ENCODE measurements at regions not wholly inside any gene's neighbourhood (a gene's known extent, or its start where the extent isn't known, plus 50 kb on each side); places are given as distances from the start of the nearest gene placed in this dataset.
A peak's percentile ranks its signal among the peaks of the same experiment; 100 is the strongest.
"Not testable (repeated sequence)": the region's sequence is repeated elsewhere in the genome, so short reads cannot be mapped to it uniquely, and the experiment has no call there.

DNA sequence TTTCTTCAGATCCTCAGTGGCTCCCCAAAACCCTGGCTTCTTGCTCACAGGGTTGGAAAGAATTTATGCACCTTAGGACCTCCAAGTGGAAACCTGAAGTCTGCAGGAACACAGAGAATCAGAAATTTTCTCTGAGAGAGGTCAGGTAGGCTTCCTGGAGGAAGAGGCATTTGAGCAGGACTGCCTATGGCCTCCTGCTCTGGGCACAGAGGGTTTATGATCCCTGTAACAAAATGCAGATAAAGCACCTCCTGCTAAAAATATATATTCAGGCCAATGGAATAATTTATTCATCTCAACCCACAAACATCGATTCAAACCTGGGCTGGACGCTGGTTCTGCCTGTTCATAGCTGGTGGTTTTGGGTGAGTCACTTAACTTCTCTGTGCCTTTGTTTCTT is 68.1 kb upstream of the FGF3 start:
- DNase-seq (ENCODE audit: low spot score) = no peak

GRCh38 chr11:69887841-69888427 is 68.7 kb upstream of the FGF3 start:
- DNase-seq (ENCODE audit: low spot score) = no peak

GRCh38 chr11:69888483-69889181 is 69.4 kb upstream of the FGF3 start:
- peak; percentile 82 for DNase-seq (ENCODE audit: low spot score)

GRCh38 chr11:69889400-69890318 is 70.4 kb upstream of the FGF3 start:
- no peak for DNase-seq (ENCODE audit: low spot score)

DNA sequence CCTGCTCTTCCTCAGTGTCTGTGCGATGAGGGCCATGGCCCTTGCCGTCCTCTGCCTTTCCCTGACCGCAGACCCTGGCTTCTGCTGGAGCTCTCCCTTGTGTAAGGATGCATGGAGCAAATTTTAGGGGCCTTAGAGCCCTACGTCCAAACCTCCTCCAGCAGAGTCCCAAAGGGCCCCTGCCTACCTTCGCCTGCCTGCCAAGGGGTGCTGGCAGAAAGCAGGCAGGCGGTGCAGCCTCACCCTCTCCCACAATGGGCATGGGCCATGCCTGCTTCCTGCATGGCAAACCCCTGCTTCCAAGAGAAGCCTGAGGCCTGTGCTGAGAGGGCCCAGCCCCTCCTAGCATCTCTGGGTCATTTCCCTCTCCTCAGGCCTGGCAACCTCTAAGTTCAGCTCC is 71.3 kb upstream of the FGF3 start:
- no peak for DNase-seq (ENCODE audit: low spot score)

GRCh38 chr11:69891421-69892236 is 72.4 kb upstream of the FGF3 start:
- no peak for DNase-seq (ENCODE audit: low spot score)

DNA sequence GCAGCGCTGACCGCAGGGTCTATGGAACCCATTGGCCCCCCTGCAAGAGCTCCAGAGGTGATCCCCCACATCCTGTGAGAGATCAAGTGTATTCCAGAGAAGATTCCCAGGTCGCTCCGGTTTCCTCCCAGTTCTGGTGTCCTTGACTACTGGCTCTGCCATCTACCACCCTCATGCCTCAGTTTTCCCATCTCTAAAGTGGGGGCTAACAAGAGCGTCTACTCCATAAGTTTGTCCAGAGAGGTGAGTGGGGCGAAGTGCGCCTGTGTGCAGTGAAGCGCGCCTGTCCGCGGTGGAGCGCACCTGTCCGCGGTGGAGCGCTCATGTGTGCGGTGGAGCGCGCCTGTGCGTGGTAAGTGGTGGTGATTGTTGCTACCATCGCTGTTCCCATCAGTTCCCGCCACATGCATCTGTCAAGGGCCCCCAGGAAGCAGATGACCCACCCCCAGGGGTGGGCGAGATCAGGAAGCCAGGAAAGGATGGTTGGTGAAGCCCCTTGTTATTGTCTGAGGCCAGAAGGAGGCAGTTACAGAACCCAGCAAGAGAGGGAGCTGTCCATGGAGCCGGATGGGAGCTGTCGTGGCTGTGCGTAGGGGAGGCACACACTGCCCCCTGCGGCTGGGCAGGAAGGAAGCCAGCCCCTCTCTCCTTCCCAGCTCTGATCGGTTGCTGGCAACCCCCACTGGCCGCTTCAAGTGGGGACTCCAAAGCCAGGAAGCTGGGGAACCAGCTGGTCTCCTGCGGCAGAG is 73.2 kb upstream of the FGF3 start:
- DNase-seq (ENCODE audit: low spot score) = no peak

DNA sequence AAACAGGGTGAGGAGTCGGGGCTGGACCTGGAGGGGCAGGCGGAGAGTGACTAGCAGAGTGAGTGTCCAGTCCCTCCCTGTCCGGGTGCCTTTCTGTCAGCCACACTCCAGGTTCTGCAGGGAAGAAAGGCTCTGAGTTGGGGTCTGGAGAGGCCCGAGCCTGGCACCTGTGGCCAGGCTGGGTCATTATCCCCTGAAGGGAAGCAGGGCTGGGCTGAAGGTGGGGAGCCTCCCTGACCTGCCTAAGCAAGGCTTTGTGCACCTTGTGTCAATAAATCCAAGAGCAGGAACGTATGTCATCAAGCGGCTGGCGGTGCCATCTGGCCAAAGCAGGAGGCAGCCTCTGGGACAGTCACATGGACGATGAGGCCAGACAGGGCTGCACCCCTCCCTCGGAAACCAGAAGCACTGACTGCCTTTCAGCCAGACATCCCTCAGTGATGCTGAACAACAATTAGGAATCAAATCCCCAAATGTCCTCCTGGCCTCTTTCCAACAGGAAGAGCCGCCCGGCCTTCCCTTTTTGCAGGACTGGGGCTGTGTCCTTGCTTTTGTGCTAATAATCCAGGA is 73.9 kb upstream of the FGF3 start:
- DNase-seq (ENCODE audit: low spot score) = no peak

DNA sequence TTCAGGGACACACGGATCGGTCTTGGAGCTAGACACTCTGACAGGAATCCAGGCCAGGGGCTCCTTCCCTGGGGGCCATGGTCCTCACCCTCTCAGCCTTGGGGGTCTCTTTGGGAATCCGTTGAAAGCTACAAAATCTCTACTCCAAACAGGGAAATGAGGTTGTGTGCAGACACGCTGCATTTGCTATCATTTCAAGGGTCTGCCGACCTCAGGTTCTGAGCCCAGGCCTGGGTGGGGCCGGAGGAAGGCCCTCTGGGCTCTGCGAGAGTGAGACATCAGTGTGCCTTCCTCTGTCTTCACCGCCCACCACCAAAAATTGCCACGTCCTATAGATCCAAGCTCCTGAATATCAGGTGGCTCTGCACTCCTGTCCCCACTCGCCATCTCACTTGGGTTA is 74.4 kb upstream of the FGF3 start:
- DNase-seq (ENCODE audit: low spot score) = no peak

DNA sequence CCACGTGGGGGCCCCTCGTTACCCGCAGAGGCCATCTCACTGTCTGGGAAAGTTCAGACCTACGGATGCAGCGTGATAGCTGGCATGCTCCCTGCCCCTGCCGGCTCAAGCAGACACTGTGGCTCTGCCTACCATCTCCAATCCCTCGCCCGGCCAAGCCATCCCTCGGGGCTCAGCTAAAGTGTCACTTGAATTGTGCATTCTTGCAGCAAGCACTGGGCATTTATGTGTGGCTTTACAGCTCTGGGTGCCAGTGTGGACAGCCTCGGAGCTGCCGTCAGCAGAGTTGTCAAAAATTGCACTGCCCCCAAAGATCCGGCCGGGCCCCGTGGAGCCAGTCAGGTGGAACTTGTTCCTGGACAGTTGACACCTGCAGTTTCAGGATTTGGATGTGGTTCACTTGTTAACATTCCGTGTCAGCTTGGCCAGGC is 75.0 kb upstream of the FGF3 start:
- DNase-seq (ENCODE audit: low spot score) = no peak

DNA sequence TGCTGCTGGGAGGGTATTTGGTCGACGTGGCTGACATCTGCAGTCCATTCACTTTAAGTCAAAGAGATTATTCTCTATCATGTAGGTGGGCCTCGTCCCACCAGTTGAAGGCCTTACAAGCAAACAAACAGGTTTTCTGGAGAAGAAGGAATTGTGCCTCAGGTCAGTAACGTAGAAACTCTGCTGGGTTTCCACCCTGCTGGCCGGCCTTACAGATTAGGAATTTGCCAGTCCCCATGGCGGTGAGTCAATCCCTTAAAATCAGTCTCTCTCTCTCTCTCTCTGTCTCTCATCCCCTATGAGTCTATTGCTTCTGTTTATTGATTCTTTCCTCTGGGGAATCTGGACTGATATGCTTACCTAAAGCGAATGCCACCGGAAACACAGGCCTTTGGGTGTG is 75.4 kb upstream of the FGF3 start:
- no peak for DNase-seq (ENCODE audit: low spot score)

DNA sequence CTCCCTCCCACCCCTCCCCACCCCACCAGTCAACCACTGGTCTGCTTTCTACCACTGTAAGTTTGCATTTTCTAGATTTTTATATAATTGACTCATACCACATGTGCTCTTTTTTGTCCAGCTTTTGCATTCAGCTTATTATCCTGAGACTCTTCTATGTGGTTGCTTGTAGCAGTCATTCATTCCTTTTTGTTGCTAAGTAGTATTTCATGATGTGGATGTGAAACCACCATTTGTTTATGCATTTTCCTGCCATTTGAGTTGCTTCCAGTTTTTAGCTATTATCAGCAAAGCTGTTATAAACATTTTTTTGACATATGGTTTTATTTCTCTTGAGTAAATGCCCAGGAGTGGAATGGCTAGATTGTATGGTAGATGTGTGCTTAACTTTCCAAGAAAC is 77.0 kb upstream of the FGF3 start:
- DNase-seq (ENCODE audit: low spot score) = no peak

- DNase-seq (ENCODE audit: low spot score) = no peak
These were observed 78.9 kb upstream of the FGF3 start for GRCh38 chr11:69898123-69898522.

DNA sequence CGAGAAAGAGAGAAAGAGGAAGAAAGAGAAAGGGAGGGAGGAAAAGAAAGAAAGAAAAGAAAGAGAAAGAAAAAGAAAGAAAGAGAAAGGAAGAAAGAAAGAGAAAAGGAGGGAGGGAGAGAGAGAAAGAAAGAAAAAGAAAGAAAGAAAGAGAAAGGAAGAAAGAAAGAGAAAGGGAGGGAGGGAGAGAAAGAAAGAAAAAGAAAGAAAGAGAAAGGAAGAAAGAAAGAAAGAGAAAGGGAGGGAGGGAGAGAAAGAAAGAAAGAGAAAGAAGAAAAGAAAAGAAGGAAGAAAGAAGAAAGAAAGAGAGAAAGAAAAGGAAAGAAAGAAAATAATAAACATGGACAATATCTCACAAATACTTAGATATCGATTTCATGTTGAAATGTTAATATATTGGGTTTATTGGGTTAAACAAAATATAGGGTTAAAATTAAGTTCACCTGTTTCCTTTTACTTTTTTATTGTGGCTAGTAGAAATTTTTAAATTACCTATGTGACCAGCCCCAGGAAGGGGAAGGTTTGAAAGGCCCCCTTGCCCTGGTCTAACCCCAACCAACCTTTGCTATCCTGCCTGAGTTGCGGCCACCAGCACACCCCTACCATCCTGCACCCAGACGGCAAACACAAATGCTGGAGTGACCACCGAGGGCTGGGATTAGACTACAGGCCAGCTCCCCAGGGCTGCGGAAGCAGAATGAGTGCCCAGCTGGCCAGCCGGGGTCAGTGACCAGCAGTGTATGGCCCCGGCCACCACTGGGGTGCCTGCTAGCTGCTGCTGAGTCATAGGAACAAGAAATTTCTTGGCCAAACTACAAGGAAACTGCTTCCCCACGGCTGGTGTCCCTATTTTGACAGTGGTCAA is 81.0 kb upstream of the FGF3 start:
- no peak for DNase-seq (ENCODE audit: low spot score)

DNA sequence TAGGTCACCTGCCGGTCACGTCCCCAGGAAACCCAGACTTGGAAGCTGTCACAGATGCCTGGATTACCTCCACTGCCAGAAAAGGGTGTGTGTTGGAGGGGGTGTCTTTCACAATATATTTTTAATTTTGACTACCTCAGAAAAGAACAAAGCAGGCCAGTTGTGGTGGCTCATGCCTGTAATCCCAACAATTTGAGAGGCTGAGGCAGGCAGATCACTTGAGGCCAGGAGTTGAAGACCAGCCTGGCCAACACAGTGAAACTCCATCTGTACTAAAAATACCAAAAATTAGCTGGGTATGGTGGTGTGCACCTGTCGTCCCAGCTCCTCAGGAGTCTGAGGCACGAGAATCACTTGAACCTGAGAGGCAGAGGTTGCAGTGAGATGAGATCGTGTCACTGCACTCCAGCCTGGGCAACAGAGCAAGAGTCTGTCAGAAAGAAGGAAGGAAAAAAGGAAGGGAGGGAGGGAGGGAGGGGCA is 81.6 kb upstream of the FGF3 start:
- not testable (repeated sequence) for DNase-seq (ENCODE audit: low spot score)

DNA sequence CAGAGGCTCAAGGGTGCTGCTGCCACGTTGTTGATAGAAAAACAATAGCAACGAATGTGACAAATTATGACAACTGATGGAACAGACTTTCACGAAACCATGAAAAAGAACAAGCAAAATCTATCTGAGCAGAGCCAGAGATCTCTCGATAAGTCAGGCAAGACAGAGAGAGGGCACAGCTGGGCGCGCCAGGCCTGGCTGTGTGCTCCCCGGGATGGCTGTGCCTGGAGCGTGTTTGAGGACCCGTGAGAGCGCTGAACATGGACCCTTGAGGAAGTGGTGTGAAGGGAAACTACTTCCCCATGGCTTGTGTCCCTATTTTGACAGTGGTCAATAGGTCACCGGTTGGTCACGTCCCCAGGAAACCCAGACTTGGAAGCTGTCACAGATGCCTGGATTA is 83.1 kb upstream of the FGF3 start:
- DNase-seq (ENCODE audit: low spot score) = no peak

DNA sequence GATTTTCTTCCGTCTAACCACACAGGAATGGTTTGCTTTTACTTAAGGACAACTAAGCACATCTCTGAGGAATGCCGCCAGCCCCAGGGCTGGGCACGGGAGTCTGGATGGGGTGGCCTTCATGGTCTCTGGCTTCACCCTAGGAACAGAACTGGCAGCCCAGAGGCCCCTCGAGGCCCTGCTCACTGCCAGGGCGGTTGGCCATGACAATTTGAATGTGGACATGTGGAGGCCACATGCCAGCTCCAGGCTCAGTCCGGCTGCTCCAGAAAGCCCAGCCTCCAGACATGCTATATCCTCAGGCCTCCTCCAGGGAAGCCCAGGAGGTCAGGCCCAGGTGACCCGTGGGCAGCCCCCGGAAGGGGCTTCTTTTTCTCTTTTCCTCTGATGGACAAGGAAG is 84.0 kb upstream of the FGF3 start:
- no peak for DNase-seq (ENCODE audit: low spot score)

- no peak for DNase-seq (ENCODE audit: low spot score)
These were observed 85.2 kb upstream of the FGF3 start for GRCh38 chr11:69904161-69904973.

- no peak for DNase-seq (ENCODE audit: low spot score)
These were observed 85.8 kb upstream of the FGF3 start for GRCh38 chr11:69904974-69905535.

Data from D341Med (cell line).